ENCODE measurements at regions not wholly inside any gene's neighbourhood (a gene's known extent, or its start where the extent isn't known, plus 50 kb on each side); places are given as distances from the start of the nearest gene placed in this dataset.

GRCh38 chr2:167712275-167712674, 535.1 kb downstream of the STK39 start:
- no peak overlapping the region for H3K4me3 ChIP-seq (ENCODE audit: low read depth, low read length)
- TF ChIP-seq, protein P1, sequence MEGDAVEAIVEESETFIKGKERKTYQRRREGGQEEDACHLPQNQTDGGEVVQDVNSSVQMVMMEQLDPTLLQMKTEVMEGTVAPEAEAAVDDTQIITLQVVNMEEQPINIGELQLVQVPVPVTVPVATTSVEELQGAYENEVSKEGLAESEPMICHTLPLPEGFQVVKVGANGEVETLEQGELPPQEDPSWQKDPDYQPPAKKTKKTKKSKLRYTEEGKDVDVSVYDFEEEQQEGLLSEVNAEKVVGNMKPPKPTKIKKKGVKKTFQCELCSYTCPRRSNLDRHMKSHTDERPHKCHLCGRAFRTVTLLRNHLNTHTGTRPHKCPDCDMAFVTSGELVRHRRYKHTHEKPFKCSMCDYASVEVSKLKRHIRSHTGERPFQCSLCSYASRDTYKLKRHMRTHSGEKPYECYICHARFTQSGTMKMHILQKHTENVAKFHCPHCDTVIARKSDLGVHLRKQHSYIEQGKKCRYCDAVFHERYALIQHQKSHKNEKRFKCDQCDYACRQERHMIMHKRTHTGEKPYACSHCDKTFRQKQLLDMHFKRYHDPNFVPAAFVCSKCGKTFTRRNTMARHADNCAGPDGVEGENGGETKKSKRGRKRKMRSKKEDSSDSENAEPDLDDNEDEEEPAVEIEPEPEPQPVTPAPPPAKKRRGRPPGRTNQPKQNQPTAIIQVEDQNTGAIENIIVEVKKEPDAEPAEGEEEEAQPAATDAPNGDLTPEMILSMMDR (IDR thresholded peaks at IDR 0.05; ENCODE audit: low read depth, low read length), result no peak

DNA sequence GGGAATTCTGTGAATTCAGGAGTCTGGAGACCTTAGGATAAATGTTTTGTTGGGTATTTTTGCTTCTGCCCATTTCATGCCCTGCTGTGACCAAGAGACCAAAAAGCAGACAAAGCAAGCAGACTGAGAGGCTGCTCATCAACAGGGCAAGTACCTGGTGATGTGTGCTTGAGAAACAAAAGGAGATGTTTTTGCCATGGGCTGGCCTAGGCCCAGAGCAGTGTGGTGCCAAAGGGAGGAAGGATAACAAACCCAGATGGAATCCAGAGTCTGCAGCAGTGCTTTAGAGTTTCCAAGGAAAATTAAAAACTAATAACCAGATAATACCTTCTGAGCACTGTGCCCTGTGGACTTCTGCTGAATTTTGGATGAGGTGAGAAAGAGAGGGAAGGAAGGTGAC, 538.4 kb downstream of the STK39 start:
- TF ChIP-seq, protein P1 (IDR thresholded peaks at IDR 0.05; ENCODE audit: low read depth, low read length), result no peak
- no peak overlapping the region for H3K4me3 ChIP-seq (ENCODE audit: low read depth, low read length)

- H3K4me3 ChIP-seq (ENCODE audit: low read depth, low read length), result no peak overlapping the region
- TF ChIP-seq, protein P1 (IDR thresholded peaks at IDR 0.05; ENCODE audit: low read depth, low read length), result no peak
These were observed 540.6 kb downstream of the STK39 start for GRCh38 chr2:167706800-167707199.

- no peak overlapping the region for H3K4me3 ChIP-seq (ENCODE audit: low read depth, low read length)
- TF ChIP-seq, protein P1 (IDR thresholded peaks at IDR 0.05; ENCODE audit: low read depth, low read length), result no peak
These were observed 544.0 kb downstream of the STK39 start for GRCh38 chr2:167703441-167703840.

DNA sequence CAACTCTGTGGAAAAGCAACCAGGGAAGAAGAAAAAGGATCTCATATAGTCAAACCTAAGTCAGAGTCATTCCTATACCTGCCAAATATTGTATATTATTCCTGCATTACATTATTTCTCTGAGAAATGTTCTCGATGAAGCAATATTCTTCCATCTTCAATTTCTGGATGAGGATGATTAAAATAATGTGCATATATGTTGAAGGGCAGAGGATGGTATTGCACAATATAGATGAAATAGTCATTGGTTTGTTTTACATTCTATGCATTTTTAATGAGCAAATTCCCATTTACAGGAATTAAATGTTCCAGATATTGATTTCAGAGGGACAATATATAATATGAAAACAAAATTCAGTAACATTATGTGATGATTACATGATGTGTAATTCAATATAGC, 545.2 kb downstream of the STK39 start:
- TF ChIP-seq, protein P1 (IDR thresholded peaks at IDR 0.05; ENCODE audit: low read depth, low read length), result no peak
- H3K4me3 ChIP-seq (ENCODE audit: low read depth, low read length), result no peak overlapping the region

DNA sequence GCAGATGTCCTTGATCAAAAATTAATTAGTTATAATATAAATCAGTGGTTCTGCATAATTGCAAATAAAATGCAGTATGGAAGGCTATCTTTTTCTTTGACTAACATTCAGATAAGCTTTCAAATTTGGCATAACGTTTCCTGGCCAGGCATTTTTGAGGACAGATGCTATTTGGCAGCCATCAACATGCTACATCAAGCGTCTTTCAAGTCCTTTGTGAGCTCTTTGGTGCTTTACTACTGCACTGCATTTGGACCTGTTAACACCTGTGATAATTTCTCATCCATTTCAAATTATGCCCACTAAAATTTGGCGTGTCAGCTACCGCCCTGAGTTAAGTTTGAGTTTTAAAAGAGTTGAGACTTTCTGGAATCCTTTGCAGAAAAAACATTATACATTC, 545.7 kb downstream of the STK39 start:
- H3K4me3 ChIP-seq (ENCODE audit: low read depth, low read length), result no peak overlapping the region
- TF ChIP-seq, protein P1 (IDR thresholded peaks at IDR 0.05; ENCODE audit: low read depth, low read length), result no peak

DNA sequence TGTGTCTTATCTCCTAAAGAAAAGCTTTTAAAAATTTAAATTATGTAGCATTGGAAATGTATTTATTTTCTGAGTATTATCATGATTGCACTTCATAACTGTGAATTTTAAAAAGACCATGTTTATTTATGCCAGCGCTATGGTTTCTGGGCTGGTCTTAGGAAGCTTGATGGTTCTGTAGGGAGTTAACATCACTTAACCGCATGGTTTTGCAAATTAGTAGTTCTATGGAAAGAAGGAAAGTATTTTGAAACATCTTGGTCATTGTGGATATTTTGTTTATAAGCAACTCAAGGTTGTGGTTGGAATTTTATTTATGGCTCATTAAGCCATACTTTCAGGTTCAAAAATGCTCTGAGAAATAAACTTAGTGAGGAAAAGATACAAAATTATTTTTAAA, 549.4 kb downstream of the STK39 start:
- no peak overlapping the region for H3K4me3 ChIP-seq (ENCODE audit: low read depth, low read length)
- TF ChIP-seq, protein P1 (IDR thresholded peaks at IDR 0.05; ENCODE audit: low read depth, low read length), result no peak

All from WI38 (cell line).